GM19455 (cell line): ENCODE measurements at regions not wholly inside any gene's neighbourhood (a gene's known extent, or its start where the extent isn't known, plus 50 kb on each side); places are given as distances from the start of the nearest gene placed in this dataset.

ENCODE experiments used
- ATAC-seq: cut with Tn5 transposase; IDR thresholded peaks from one replicate; pipeline ENCODE4 v1.9.1; 2021; ENCODE audit not compliant: unreplicated experiment

DNA sequence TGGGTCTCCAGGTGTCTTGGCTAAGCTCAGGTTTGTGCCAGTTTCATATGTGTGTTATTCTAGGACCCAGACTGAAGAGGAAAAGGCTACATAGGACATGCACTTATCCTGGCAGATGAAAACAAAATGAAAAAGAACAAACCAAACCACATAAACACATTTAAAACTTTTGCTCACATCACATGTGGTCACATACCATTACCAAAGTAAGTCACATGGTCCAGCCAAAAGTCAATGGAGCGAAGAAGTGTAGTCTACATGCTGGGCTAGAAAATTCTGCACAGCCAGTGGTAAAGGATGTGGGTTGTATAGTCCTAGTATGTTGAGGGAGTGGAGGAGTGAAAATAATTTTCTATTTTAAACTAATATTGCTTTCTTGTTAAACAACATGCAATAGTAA is 437.5 kb downstream of the BTBD3 start:
- no peak for ATAC-seq

DNA sequence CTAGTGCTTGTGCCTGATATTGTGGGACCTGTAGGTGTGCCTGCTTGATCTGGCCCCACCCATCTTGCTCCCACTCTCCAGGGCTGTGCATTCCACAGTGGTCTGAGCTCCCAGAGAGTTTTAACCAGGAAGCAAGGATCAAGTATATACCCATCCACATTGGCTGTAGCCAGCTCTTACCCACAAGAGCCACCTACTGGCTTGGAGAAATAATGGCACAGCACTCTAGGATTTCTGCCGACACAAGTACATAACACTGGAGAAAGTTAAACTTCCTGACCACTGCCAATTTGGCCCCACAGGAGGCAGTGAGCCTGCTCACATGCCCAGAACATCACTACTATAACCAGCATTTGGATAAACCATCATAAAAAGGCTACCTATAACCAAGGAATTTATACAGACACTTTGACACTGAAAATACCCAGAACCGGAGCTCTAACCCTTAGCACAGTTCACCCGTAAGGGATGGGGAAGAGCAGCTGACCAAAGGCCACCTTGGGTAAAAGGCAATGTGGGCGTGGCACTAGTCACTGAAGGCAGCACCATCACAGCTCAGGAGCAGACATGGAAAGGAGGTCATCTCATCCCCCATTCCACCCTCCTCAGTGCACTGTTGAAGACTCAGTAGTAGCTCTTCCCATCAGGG is 440.4 kb downstream of the BTBD3 start:
- no peak for ATAC-seq

DNA sequence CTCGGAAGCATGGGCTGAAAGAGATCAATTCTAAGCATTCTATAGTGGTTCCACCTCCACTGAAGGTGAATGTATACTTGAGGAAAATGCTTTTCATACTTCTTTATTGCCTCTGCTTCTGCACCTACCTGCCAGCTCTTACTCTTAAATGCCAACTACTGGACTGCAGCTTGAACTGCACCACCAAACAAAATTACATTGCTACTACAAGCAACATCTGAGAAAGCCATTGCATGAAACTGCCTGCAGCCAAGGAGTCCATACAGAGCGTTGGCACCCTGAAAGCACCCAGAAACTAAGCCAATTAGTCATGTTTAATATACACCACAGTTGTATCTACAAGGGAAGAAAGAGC is 440.9 kb downstream of the BTBD3 start:
- no peak for ATAC-seq

DNA sequence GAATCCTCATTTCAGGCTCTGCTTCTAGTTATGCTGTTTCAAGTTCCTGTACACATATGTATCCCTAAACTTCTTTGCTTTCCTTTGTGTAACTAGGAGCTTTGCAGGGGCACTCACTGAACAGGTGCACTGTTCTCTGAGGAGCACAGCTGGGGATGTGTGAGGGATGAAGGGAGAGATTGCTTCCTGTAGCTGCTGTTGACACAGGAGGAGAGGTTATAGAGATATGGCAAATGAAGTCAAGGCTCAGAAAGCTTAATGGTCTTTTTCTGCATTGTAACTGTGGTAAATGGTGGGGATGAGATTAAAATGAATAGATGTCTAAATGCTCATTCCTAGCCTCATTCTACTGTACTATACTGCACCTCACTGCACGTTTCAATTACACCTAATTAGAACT is 454.3 kb downstream of the BTBD3 start:
- no peak for ATAC-seq

DNA sequence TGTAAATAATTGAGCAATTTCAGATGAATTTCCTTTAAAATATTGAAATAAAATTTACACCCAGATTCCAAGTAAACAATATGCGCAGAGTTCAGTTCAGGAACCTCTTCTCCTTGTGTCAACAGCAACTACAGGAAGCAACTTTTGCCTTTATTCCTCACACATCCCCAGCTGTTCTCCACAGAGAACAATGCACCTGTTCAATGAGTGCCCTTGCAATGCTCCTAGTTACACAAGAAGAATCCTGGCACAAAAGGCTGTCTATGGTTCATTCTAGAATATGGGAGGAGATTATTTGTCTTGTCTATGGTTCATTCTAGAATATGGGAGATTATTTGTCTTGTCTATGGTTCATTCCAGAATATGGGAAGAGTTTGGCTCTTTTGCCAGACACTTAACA is 454.9 kb downstream of the BTBD3 start:
- no peak for ATAC-seq

DNA sequence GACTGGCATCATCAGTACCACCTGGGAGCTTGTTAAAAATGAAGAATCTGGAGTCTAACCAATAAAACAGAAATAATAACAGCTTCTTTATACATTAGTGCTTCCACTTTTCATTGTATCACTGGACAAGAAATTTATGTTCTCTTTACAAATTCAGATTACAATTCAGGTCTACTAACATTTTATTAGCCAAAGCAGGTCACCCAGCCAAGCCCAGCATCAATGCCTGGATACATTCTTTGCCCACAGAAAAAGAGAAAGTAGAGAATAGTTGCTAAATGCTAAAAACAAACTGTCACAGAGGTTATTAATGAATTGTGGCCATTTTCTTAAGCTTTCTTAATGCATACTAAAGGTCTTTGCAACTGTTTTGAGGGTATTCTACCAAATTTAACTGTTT is 458.3 kb downstream of the BTBD3 start:
- ATAC-seq, result no peak

DNA sequence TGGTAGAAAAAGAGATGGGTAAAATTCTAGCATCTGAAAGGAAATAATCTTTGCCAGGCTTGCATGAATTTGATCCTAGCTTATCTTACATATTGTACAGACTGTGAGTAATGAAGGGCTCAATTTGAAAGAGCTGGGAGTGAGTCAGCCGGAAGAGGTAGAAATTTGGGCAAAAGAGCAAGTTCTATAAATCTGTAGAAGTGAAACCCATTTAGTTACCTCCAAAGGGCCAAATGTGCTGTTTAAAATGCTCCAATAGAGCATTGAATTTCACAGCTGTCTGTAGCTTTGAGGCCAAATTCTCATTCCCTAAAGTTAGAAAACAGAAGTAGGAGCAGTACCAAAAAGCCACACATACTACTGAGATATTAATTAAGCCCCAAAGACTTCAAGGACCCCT is 466.1 kb downstream of the BTBD3 start:
- ATAC-seq, result no peak

DNA sequence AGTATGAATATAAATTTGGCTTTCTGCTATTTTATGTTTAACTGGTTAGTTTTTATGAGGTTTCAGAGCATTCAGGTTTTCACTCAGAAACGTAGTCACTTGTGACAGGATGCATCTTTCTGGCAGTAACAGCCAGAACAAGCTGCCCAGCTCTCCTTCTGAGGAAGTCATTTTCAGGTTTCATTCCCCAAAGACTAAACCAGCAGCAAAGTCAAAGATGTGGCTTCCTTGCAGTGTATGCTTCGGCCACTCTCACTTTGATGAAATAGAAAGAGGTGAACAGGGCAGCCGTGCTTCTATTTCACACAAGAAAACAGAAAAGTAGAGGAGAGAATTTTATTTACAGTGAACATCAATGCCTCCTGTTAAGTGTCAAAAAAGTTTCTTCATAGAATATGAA is 469.1 kb downstream of the BTBD3 start:
- ATAC-seq, result no peak

DNA sequence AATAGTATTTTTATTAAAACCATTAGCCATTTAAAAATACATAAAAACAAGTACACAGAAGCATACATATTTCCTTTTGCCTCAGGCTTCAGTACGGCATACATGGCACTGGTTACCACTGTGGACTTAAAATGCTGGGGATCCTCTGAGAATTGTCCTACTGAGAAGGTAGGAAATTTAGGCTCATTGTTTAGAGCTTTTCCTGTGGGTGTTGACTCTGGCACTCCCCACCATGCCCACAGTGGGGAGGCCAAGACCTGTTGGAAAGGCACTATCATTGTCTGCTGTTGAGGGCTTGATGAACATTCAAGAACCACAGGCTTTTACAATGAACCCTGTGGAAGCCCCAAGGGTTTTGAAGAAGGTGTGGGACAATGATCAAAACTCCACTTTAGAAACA is 473.4 kb downstream of the BTBD3 start:
- ATAC-seq, result no peak

DNA sequence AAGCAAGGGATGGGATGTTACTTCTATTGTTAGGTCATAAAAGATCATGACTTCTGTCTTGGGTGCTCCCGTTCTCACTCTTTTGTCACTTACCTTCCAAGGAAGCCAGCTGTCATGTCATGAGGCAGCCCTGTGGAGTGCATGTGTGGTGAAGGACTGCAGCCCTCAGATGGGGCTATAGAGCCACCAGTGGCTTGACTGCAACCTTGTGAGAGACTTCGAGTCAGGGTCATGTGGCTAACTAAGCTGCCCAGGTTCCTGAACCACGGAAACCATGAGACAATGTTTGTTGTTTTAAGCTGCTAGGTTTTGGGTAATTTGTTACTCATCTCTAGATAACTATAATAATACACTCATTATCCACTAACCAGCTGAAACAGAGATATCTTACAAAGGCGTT is 477.1 kb downstream of the BTBD3 start:
- ATAC-seq, result no peak

DNA sequence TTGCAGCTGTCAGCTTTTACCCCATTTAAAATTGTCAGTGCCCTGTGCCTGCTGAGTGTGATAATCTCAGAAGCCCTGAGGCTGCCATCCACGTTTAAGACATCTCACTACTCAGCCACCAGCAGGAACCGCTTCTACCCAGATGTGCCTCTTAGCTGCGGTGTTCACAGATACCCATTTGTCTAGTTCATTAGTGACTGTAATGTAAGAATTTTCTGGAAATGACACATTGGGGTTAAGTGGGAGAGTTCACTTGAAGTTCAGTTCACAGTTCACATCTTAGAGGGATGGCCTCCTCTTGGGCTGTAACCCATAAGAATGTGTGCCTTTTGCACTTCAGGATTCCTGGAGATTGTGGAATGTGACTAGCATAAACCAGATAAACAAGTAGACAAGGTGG is 477.7 kb downstream of the BTBD3 start:
- no peak for ATAC-seq

DNA sequence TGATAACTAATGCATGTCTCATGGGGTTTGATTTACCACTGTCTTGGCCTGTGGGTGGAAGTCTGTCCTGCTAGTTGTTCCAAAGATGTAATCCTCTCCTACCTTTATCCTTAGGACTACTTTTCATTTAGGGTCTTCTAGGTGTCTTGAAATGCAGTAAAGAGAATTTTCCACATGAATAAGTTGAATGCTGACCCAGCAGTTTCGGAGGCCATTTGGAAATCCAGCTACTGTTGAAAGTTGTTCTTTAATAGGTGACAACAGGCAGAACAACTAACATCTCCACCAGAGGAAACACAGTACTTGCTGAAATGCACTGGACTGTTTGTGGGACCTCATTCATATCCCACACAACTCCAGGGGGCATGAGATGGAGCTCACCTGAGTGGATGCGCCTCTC is 478.1 kb downstream of the BTBD3 start:
- no peak for ATAC-seq

DNA sequence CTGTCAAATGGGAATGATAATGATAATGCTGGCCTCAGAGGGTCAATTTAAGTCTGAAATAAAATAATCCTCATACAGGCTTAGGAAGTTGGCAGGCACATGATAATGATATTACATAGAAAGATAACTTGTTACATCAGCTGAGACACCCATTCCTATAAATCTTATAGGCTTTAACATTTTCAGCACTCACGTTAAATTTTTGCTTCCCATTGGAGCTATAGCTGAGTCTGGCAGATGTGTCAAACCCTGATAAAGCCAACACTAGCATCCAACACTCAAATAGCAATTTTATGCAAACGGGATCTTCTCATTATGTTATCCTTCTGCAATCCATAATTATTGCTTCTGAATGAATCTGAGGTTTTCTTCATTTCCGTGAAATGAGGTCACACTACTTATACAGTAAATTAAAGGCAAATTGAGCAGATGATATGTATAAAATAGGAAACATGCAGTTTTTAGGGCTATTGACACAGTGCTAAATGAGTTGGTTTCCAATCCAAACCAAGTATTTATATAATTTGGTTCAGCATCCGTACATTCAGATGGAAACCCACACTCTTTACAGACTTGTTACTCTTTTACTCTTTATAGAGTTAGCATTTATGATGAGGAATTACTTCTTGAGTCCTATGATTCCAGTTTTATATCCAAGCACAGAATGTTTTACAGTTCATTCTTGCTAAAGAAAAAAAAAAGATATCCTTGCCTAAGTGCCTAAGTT is 481.6 kb downstream of the BTBD3 start:
- ATAC-seq, result no peak

DNA sequence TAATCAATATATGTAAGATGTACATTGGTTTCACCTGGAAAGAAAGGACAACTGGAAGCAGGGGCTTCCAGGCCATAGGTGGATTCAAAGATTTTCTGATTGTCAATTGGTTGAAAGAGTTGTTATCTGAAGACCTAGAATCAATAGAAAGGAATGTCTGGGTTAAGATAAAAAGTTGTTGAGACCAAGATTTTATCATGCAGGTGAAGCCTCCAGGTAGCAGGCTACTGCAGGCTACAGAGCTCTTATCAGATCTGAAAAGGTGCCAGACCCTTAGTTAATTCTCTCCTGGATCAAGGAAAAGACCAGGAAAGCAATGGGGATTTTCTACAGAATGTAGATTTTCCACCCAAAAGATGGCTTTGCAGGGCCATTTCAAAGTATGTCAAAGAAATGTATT is 487.2 kb downstream of the BTBD3 start:
- ATAC-seq, result no peak

DNA sequence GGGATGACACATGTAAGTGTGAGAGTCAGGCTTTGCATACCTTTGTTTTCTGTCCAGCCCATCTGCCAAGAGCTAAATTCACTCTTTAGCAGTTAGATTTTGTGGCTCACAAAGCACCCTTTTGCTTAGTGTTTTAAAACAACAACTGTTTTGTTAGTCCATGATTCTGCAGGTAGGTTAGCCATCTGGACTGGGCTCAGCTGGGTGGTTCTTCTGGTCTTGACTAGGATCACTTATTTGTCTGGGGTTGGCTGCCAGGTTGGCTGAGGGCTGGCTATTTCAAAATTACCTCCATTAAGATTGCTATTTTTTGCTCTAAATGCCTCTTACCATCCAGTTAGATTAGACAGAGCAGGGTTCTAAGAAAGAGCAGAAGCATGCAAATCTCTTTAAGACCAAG is 489.3 kb downstream of the BTBD3 start:
- no peak for ATAC-seq

DNA sequence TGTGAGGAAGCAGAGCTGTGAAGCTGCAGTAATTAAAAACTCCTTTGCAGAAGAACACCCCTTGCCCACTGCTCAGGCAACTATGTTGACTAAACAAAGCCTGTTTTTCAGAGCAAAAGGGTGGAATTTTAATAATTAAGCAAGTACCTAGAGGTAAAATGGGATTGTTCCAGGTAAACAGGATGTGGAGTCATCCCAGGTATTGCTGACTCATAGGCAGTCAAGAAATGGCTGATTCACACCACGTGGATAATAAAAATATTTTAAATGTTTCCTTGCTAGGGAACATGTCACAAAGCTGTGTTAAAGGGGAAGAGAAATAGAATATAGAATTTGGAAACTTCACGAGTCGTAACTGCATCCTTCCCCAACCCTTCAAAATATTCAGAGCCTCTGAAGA is 491.8 kb downstream of the BTBD3 start:
- no peak for ATAC-seq

DNA sequence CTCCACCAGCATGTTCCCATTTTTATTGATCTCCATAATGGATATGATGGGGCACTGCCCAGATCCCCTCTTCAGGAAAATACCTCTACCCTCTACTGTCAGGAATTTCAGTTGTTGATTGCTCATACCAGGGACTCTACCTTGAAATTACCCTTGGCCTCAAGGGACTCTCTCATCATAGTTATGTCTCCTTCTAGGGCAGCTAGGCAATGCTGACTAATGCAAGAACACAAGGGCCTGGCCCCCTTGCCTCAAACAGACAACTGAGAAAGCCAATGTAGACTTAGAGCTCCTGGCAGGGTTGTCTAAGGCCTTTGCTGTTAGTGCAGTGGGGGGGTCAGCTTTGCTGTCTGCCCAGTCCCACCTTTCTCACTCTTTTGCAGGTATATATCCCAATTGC is 493.1 kb downstream of the BTBD3 start:
- no peak for ATAC-seq

DNA sequence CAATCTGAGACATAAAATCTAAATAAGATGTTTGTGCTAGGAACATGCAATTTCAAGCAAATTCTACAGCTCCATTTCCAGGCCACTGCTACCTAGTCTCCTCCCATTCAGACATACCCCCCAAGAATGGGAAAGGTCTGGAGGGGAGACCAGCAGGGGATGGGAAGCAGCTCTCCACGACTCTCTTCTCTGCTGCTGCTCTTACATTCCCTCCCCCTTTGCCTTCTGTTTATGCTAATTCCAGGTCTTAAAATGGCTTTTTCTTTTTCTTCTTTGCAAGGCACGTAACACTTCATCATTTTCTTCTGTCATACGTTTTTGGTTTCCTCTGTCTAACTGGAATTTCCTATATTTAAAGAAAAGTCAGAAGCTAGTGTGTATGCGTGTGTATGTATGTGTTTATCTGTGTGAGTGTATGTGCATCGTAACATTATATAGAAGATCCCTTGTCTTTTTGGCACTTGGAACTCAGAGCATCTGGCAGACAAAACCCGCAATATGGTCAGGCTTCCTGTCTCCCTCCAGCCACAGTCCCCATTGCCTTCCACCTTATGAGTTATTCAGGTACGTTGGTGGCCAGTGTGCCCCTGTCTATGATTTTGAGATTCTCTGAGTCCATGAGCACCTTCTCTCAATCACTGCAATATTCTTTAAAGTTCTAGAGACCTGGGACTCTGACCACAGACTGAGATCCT is 493.7 kb downstream of the BTBD3 start:
- no peak for ATAC-seq

DNA sequence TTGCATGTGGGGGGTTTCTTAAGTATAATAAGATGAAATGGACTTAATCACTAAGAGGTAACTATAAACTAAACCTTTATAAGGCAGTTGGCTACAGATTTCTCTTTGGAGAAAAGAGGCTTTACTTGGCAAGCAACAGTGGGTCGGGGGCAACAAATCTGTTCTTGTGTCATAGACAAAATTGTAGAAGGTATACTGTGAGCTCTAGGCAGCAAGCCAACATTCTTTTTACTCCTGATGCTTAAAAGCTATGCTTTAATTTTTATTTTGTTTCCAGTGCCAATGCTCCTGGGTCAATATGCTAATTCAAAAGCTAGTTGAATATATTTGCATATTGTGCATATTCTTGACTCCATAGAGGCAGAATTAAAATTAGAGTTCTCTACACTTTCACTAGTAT is 495.4 kb downstream of the BTBD3 start:
- no peak for ATAC-seq

DNA sequence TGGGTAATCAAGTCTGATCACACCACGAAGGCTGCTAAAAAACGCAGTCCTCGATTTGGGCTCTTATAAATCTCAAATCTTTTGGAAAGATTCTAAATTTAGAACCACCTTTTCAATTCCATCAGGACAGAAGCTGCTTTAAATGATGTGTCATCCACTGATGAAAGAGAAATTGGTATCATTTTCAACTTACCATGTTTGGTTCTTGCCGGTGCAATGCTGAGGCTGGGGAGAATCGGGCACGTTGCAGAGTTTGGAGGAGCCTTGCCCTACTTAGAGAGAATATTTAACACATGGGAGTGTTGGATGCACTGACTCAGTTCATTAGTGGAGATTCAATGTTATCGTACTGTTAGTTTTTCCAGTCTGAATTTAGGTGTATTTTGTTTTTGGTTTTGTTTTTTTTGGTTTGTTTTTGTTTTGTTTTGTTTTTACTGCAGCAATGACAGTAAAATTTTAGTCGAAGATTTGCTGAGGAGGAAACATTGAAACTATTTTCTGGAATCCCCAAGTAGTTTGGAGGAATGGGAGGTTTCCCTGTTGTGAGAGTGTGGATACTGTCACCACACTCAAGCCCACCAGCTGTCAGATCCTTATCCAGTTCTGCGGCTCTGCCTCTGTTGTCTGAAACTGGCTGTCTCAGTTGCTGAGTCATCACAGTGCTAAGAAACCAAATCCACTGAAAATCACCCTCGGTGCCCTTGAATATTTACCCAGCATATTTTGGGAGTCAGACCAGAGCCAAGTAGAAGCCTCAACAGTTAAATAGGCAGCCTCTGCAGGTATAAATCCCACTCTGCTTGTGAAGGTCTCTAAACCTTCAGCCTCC is 497.0 kb downstream of the BTBD3 start:
- ATAC-seq, result no peak

DNA sequence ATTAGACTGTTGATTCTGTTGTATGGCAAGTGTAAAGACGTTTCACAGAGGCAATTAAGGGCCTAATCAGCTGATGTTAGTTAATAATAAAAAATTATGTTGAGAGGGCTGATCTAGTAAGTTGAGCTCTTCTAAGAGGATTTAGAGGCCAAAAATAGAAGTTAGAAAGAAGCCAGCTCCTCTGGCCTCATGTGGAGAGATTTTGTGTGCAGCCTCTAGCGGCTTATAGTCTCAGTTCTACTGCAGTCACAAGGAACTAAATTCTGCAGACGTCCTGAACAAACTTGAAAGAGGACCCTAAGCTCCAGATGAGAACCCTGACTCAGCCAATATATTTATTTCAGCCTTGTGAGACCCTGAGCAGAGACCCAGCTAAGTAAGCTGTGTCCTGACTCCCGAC is 498.6 kb downstream of the BTBD3 start:
- ATAC-seq, result no peak

DNA sequence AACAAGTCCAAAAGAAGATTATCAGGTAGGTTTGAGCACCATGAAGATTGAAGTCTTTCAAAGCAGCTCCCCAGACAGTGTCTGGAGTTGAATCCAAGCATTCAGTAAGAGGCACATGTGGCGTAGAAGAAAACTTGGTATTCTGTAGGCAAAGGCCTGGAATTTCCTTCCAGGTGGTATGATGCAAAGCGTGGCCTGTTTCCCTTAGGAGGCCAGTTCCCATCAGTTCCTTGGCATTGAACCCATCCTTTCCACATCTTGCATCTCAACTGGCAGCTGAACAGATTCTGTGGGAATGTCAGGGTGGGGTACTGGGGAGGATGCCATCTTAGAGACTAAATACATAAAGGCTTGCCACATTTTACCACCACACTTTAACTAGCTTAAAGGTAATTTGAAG is 516.0 kb downstream of the BTBD3 start:
- no peak for ATAC-seq
